AG04450 (cell line): ENCODE measurements at regions not wholly inside any gene's neighbourhood (a gene's known extent, or its start where the extent isn't known, plus 50 kb on each side); places are given as distances from the start of the nearest gene placed in this dataset.

Experiments
- CTCF ChIA-PET: fragments of 300-600, 350-600 bp; formaldehyde crosslinking; extraction: SDS; loops from one replicate; lab custom pipeline; 2022; ENCODE audit warnings: antibody characterized with exemption, inconsistent platforms; lab: Charles Lee
- POLR2A ChIA-PET: fragments of 350-600 bp; formaldehyde crosslinking; extraction: SDS; loops from one replicate; lab custom pipeline; 2021; ENCODE audit warnings: antibody characterized with exemption, inconsistent platforms; lab: Yijun Ruan, JAX
- DNase-seq: peaks from one replicate; pipeline ENCODE4 v3.0.0-alpha.2; 2011; ENCODE audit warnings: low read depth, low spot score
- H3K27ac ChIP-seq: one replicate; pipeline ENCODE4 v1.5.1; 2012; ENCODE audit warnings: low read depth, low read length, control low read depth
- H3K27me3 ChIP-seq: one replicate; pipeline ENCODE4 v1.6.0; 2012; ENCODE audit warnings: low read length; ENCODE audit not compliant: control insufficient read depth, insufficient read depth
- H3K4me3 ChIP-seq: 2 replicates; pipeline ENCODE4 v1.5.1; 2011; ENCODE audit warnings: mild to moderate bottlenecking, low read depth, low read length, control low read depth
- H3K9me3 ChIP-seq: 2 replicates; pipeline ENCODE4 v1.5.1; 2012; ENCODE audit warnings: low read length; ENCODE audit not compliant: control insufficient read depth, insufficient read depth
- TF ChIP-seq, protein P1 (sequence below): IDR thresholded peaks from 2 replicates; pipeline ENCODE4 v1.5.1; 2011; ENCODE audit warnings: low read depth, low read length, control low read depth, inconsistent platforms

GRCh38 chr5:99694884-99695283 lies 766.1 kb upstream of the CHD1 start:
- Histone ChIP-seq H3K4me3 (no peak overlapping the region), H3K27ac (no peak overlapping the region), H3K27me3 (no peaks in the 10 kb centered on the region), H3K9me3 (no peaks in the 10 kb centered on the region; the same call in 1 of the 2 replicates)
- no peak for DNase-seq
- TF ChIP-seq, protein P1, sequence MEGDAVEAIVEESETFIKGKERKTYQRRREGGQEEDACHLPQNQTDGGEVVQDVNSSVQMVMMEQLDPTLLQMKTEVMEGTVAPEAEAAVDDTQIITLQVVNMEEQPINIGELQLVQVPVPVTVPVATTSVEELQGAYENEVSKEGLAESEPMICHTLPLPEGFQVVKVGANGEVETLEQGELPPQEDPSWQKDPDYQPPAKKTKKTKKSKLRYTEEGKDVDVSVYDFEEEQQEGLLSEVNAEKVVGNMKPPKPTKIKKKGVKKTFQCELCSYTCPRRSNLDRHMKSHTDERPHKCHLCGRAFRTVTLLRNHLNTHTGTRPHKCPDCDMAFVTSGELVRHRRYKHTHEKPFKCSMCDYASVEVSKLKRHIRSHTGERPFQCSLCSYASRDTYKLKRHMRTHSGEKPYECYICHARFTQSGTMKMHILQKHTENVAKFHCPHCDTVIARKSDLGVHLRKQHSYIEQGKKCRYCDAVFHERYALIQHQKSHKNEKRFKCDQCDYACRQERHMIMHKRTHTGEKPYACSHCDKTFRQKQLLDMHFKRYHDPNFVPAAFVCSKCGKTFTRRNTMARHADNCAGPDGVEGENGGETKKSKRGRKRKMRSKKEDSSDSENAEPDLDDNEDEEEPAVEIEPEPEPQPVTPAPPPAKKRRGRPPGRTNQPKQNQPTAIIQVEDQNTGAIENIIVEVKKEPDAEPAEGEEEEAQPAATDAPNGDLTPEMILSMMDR = no peak
- ChIA-PET POLR2A (no interaction called here), CTCF (no interaction called here)

DNA sequence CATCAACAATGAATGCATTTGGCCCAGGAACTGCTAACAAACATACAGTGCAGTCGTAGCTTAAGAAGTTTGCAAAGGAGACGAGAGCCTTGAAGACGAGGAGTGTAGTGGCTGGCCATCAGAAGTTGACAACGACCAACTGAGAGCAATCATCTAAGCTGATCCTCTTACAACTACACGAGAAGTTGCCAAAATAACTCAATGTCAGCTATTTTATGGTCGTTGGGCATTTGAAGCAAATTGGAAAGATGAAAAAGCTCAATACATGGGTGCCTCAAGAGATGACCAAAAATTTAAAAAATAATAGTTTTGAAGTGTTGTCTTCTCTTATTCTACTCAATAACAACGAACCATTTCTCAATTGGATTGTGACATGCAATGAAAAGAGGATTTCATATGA lies 757.7 kb upstream of the CHD1 start:
- no peak overlapping the region for H3K27ac ChIP-seq
- CTCF ChIA-PET = no interaction called here
- TF ChIP-seq, protein P1 = no peak
- no peaks in the 10 kb centered on the region for H3K9me3 ChIP-seq
- H3K4me3 ChIP-seq = no peak overlapping the region
- DNase-seq = no peak
- H3K27me3 ChIP-seq = no peaks in the 10 kb centered on the region
- POLR2A ChIA-PET = no interaction called here

DNA sequence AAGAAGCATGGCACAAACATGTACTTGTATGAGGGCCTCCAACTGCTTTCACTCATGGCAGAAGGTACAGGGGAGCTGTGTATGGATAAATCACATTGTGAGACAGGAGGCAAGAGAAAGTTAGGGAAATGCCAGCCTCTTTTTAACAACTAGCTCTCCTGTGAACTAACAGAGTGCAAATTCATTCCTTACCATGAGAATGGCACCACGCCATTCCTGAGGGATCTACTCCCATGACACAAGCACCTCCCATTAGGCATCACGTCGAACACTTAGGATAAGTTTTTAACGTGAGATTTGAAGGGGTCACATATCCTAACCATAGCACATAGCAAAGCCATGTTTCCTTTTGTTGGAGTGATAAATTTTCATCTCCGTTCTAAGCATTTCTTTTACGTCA lies 747.2 kb upstream of the CHD1 start:
- no peak overlapping the region for H3K27ac ChIP-seq
- no peak overlapping the region for H3K4me3 ChIP-seq
- H3K27me3 ChIP-seq = no peaks in the 10 kb centered on the region
- no peak for DNase-seq
- H3K9me3 ChIP-seq = no peaks in the 10 kb centered on the region; the same call in 1 of the 2 replicates
- TF ChIP-seq, protein P1 = no peak
- CTCF ChIA-PET = no interaction called here
- POLR2A ChIA-PET = no interaction called here

GRCh38 chr5:99674101-99674500 lies 745.3 kb upstream of the CHD1 start:
- CTCF ChIA-PET = no interaction called here
- H3K9me3 ChIP-seq = no peaks in the 10 kb centered on the region
- H3K27me3 ChIP-seq = no peaks in the 10 kb centered on the region
- no peak overlapping the region for H3K27ac ChIP-seq
- H3K4me3 ChIP-seq = no peak overlapping the region
- TF ChIP-seq, protein P1 = no peak
- DNase-seq = no peak
- POLR2A ChIA-PET = no interaction called here

DNA sequence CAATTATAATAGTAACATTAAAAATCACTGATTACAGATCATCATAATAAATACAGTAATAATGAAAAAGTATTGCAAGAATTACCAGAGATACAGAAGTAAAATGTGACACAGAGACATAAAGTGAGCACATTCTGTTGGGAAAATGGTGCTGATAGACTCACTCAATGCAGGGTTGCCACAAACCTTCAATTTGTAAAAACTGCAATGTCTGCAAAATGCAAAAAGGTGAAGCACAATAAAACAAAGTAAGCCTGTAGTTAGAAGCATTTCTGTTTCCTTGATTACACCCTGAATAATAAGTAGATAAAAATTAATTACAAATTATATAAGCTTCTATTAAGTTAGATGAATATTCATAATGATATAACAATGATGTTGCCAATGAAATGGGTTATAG lies 736.2 kb upstream of the CHD1 start:
- no peak for DNase-seq
- Histone ChIP-seq H3K9me3 (no peaks in the 10 kb centered on the region), H3K4me3 (no peak overlapping the region), H3K27me3 (no peaks in the 10 kb centered on the region), H3K27ac (no peak overlapping the region)
- TF ChIP-seq, protein P1 = no peak
- CTCF ChIA-PET = no interaction called here
- POLR2A ChIA-PET = no interaction called here
